Right ventricle myocardium inferior (tissue), 1 donor: ENCODE measurements at regions not wholly inside any gene's neighbourhood (a gene's known extent, or its start where the extent isn't known, plus 50 kb on each side); places are given as distances from the start of the nearest gene placed in this dataset.
A peak's percentile ranks its signal among the peaks of the same experiment; 100 is the strongest.

ENCODE experiments used
- ATAC-seq: fragments of 200-7000 bp; cut with Tn5 transposase; one replicate; pipeline ENCODE4 v1.9.1; 2020; ENCODE audit warnings: mild to moderate bottlenecking, moderate library complexity
- DNase-seq: peaks from one replicate; pipeline ENCODE4 v3.0.0; 2021; ENCODE audit errors: missing footprints
- intact Hi-C: fragments of 100-400 bp; cut with DNase I; formaldehyde crosslinking; loops from one replicate; pipeline ENCODE4 v1.11.0; 2022
- donor health status: DM: no; HTN: yes; CAD: no; lungs with severe emphysema.

- intact Hi-C loops: loop anchor here (5.0 kb wide), 3 partner anchors 83 to 1217 kb away; partner anchors contain the start of genes ASMTL, CD99 and SLC25A6
- ATAC-seq (no peak), DNase-seq (no peak)
These were observed 81.5 kb upstream of the CD99 start for GRCh38 chrX:2609431-2610238.

DNA sequence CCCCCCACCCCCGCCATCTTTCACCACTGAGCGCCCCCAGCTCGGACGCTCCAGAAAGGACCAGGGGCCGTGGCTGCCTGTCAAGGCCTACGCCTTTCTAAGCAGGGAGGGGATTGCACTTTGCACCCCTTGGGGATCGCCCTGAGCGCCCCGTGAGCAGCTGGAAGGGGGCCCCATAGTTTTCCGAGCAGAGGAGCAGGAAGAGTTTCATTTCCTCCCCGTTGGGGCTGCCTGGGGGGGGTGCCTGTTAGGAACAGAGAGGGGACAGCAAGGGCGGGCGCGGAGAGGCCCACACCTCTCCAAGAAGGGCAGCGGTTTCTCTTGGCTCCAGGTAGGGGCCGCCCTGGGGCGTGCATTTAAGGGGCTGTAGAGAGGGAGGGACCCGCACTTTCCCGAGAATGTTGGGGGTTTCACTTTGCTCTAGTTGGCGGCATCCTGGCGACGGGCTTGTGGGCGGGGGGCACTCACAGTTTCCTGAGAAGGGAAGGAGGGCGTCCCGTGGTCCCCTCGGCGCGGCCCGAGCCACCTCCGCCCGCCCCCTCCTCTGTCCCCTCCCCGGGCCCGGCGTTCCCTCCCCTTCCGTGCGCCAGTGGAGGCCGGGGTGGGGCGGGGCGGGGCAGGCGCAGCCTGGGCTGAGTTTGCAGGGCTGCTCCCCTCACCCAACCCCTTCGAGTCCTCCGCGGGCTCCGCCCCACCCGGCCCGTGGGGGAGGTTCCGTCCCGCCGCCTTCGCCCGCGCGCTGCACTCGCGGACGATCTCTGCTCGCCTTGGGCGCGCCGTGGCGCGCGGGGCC is 82.3 kb upstream of the CD99 start:
- ATAC-seq (peak; percentile 99), DNase-seq (peak; percentile 95)
- intact Hi-C loops: loop anchor here (5.0 kb wide), 3 partner anchors 83 to 1217 kb away; partner anchors contain the start of genes ASMTL, CD99 and SLC25A6

DNA sequence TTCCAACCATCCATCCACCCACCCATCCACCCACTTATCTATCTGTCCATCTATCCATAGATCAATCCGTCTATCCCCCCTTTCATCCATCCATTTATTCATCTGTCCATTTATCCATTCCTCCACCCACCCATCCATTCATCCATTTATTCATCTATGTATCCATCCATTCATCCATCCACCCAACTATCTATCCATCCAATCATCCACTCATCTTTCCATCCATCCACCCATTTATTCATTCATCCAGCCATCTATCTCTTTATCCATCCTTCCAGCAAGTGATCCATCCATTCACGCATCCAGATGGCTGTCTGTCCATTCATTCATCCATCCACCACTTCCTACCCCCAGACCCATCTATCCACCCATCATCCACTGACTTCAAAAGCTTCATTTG is 84.0 kb upstream of the CD99 start:
- ATAC-seq (no peak), DNase-seq (no peak)
- intact Hi-C loops: loop anchor here (5.0 kb wide), 3 partner anchors 85 to 1215 kb away; partner anchors contain the start of genes ASMTL, CD99 and SLC25A6

DNA sequence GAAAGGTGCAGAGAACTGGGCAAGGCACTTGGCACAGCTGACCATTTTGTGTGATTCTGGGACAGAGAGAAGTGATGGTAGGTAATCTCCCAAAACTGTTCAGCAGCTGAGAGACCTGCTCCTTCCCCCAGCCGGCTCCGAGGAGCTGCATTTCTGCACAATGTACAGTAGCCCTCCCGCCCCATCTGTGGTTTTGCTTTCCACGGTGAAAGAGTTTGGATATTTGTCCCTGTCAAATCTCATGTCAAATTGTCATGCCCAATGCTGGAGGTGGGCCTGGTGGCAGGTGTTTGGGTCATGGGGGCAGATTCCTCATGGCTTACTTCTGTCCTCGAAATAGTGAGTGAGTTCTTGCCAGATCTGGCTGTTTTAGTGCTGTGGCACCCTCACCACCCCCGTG is 90.5 kb upstream of the CD99 start:
- intact Hi-C loops: no loop called here
- no peak for ATAC-seq
- DNase-seq: no peak

DNA sequence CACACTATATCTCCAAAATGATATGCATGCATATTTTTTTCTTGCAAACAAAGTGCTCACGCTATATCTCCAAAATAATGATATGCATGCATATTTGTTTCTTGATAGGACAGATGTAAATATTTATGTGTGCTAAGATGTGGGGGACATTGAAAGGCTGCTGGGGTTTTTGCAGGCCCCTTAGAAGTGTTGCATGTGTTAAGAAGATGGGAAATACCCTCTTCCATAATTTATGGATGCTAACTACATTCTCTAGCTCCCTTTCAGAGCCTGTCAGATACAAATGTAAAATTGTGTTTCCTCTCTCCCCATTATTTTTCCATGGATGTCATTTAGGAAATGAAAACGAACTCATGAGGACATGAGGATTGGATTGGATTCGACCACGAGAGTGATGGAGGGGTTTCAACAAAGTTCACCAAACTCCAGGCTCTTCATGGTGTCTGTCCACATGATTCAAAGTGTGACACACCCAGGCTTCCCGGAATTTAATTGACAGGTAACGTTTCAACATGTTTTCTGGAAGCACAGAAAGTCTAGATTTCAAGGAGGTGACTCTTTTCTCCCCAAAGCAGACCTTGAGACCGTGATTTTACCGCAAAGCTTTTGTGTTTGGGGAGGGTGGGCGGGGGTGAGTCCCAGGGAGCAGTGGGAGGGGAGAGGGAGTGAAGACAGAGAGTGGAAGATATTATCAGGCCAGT is 94.4 kb upstream of the CD99 start:
- intact Hi-C loops: loop anchor here (2.0 kb wide), 1 partner anchor 946 kb away; no protein-coding TSS in a partner anchor
- ATAC-seq (no peak), DNase-seq (no peak)

DNA sequence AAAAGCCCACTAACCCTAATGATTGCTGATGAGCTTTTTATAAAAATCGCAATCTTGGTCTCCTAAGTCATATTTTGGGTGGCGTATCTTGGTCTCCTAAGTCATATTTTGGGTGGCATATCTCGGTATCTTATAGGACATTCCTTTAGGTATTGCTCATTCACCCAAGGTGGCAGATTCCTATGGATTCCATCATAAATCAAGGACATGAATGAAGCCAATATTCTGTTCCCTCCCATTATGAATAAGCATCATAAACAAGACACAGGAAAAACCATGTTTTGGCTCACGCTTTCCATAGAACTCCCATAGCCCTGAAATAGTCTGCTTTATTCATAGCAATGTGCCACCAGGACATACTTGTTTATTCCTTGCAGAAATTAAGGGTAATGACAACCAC is 95.0 kb upstream of the CD99 start:
- DNase-seq: no peak
- intact Hi-C loops: loop anchor here (2.0 kb wide), 1 partner anchor 945 kb away; no protein-coding TSS in a partner anchor
- no peak for ATAC-seq

DNA sequence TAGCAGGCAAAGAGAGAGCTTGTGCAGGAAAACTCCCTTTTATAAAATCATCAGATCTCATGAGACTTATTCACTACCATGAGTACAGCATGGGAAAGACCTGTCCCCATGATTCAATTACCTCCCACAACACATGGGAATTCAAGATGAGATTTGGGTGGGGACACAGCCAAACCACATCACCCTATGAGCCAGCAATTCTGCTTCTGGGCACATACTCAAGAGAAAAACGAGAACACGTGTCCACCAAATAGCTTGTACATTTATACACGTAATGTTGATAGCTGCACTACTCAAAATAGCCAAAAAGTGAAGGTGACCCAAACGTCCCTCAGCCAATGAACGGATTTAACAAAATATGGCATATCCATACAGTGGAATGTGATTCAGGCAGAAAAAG is 94.5 kb upstream of the DHRSX start:
- intact Hi-C loops: no loop called here
- no peak for DNase-seq
- ATAC-seq: no peak

DNA sequence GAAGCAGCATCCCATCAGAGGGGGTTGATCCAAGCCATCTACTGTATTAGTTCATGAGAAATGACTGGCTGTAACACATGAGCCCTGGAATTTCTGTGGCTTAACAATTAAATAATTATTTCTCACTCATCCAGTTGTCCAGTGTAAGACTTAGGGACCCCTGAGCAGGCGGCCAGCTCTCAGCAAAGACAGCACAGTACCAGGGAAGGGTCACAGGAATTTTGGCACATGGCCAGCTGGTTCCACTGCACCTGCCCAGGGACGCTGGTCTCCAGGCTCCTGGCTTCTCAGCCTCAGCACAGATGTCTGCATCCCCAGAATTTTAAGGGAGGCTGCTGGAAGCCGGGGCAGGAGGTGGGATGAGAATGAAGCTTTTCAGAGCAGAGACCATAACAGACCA is 93.7 kb upstream of the DHRSX start:
- ATAC-seq: no peak
- intact Hi-C loops: loop anchor here (5.0 kb wide), 1 partner anchor 312 kb away; no protein-coding TSS in a partner anchor
- DNase-seq: no peak

DNA sequence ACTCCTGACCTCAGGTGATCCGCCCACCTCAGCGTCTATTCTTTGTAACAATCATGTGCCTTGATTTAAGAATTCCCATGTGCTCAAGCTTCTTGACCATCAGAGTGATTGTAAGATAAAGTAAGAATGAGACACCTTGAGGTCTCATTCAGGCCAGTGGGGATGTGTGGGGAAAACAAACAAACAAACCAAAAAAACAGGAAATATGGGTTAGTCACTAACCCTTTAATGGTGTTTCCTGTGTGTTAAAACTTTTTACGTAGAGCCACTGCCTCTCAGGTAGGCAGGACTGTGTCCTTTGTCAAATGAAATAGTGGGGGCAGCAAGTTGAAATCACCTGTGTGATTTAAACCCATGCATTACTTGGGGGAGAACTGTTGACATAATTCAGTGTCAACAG is 91.5 kb upstream of the DHRSX start:
- intact Hi-C loops: loop anchor here (5.0 kb wide), 1 partner anchor 310 kb away; no protein-coding TSS in a partner anchor
- DNase-seq (no peak), ATAC-seq (no peak)

GRCh38 chrX:2589186-2590020 is 88.6 kb upstream of the DHRSX start:
- intact Hi-C loops: loop anchor here (5.0 kb wide), 1 partner anchor 307 kb away; no protein-coding TSS in a partner anchor
- no peak for ATAC-seq
- no peak for DNase-seq

GRCh38 chrX:2588049-2588448 is 87.3 kb upstream of the DHRSX start:
- ATAC-seq (no peak), DNase-seq (no peak)
- intact Hi-C loops: no loop called here

GRCh38 chrX:2587146-2587545 is 86.4 kb upstream of the DHRSX start:
- ATAC-seq: no peak
- intact Hi-C loops: no loop called here
- no peak for DNase-seq

- DNase-seq (no peak), ATAC-seq (no peak)
- intact Hi-C loops: no loop called here
These were observed 84.3 kb upstream of the DHRSX start for GRCh38 chrX:2585158-2585470.

DNA sequence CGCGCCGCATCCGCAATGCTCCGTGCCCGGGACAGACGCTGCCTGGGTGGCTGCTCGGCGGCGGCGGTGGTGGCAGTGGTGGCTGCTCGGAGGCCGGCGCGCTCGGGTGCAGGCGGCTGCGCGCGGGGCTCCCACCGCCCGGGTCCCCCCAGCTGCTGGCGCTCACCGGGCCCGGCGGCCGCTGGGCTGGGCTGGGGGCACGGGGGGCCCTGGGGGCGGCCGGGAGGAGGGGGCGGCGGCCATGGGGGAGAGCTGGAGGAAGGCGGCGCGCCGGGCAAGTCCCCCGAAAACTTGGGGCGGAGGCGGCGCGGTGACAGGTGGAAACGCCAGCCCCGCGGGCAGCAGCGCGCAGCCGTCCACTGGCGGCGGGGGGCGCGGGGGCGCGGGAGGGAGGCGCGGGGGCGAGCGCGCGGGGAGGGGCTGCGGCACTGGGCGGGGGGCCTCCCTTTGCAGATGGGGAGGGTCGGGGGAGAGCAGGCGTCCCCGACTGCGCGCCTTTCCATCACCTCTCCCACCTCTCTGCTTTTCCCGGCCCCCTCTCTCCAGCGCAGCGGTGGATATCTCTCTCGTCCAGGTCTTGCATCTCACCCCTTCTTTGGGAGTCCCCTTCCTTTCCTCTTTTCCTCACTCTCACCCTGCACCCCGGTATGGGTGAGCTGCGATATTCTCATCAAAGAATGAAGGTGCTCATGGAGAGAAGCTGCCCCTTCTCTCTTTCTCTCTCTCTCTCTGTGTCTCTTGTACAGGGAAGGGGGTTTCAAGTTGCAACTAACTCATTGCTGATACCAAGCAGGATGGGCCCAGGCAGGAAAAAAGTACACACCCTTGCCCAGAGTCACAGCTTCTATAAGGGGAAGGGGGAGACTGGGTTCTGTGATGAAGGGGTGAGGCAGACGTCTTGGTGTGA is 83.7 kb upstream of the DHRSX start:
- ATAC-seq (no peak), DNase-seq (no peak)
- intact Hi-C loops: no loop called here

DNA sequence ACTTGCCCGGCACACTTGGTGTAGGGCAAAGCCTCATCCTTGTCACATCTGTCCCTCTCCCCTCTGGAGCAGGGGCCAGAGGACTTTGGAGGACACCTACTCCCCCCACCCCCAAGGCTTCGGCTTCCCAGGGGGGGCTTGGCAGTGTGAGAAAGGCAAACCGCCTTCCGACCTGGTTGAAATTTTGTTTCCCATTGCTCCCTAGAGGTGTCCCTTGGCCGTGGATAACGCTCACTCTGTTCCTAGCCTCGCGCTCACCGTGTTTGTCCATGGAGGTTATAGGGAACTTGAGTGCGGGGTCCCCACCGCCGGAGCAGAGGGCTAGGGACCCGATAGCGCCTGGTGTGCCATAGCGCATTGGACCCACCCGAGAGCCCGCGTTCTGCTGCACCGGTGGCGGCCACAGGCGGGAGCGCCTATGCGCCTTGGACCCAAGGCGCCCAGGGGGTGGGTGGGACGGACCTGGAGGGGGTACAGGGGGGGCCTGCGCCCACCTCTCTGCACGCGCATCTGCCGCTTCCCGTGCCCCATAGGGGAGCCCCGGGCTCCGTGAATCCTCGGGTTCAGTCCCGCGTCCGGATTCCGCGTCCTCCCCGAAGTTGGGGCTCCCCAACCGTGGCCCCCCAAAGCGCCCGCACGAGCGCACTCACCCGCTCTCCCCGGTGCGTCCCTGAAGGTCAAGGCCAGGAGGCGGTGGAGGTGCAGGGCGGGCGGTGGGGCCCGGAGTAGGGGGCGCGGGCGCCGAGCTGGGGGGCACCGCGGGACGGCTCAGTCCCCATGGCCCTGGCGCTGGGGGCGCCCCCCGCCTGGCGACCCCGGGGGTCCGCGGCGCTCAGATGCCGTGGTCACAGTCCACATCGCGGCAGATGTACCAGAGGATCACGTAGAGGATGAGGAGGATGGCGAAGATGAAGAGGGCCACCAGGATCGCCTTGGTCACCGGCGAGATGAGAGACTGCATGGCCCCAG is 82.7 kb upstream of the DHRSX start:
- DNase-seq (no peak), ATAC-seq (no peak)
- intact Hi-C loops: no loop called here

- no peak for DNase-seq
- intact Hi-C loops: no loop called here
- ATAC-seq: no peak
These were observed 81.9 kb upstream of the DHRSX start for GRCh38 chrX:2582667-2583066.
